KG1 (cell line): ENCODE measurements at regions not wholly inside any gene's neighbourhood (a gene's known extent, or its start where the extent isn't known, plus 50 kb on each side); places are given as distances from the start of the nearest gene placed in this dataset.
A peak's percentile ranks its signal among the peaks of the same experiment; 100 is the strongest.
"Not testable (repeated sequence)": the region's sequence is repeated elsewhere in the genome, so short reads cannot be mapped to it uniquely, and the experiment has no call there.

ENCODE experiments used
- DNase-seq: peaks from one replicate; lab custom pipeline; 2025; lab: John Stamatoyannopoulos, UW

DNA sequence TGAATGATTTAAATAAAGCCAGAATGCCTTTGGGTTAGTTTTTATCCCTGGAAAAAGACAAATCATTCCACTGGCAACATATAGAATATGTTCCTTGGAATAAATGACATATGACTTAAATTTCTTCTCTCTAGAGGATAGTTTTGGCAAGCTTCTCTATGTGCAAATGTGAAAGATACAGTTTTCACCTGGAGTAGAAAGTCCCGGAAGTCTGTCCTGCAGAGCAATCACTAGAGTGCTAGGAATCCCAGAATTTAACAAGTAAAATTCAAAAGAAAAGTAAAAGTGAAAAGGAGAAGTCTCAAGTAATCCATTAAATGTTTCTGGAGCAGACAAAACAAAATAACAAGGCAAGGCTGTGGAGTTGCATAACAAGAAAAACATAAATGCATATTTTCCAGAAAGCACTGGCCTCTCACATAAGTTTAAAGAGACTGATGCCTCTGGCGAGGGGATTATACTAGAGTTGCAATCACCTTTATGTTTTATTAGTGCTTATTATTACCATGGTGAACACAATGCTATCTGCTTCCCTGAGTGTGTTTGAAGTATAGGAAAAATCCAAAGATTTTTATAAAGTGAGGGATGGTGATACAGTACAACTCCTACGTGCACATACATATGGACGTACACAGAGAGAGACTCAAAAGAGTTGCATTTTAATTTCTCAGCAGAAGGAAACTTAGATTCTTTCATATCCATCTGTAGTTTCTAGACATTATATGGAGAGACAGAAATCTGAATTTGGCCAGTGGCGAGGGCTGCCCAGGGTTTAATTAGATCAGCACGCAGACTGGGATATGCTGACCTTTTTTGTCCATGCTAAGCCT, 188.3 kb upstream of the ANKRD55 start:
- DNase-seq, result no peak

DNA sequence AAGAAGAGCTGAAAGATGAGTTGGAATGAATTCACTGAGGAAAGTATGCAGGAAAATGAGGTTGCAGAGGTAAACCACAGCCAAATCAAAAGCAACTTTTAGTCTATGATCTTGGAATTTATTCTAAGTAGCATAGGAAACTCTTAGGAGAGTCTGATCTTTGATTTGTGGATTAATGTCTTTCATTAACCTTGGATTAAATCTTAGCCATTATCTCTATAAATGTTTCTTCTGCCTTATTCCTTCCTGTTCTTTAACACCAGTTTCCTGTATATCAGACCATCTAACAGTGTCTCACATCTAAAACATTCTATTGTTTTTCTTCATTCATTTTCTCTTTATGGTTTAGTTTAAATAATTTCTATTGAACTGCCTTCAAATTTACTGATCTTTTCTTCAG, 187.2 kb upstream of the ANKRD55 start:
- no peak for DNase-seq

DNA sequence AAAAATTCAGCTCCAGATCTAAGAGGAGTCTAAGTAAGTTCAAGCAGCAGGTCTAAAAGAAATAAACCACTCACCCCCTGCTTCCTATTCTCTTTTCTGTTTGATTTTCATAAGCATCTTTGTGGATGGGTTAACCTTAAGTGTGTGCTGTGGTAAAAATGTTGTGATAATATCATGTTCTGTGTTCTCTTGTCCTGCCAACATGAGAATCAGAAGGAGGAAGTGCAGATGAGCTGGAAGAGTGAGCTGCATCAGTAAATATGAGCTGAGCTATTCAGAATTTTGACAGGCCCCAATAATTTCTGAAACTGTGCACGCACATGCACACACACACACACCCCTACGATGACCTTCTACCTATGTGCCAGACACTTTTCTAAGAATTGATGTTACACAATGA, 186.5 kb upstream of the ANKRD55 start:
- no peak for DNase-seq

DNA sequence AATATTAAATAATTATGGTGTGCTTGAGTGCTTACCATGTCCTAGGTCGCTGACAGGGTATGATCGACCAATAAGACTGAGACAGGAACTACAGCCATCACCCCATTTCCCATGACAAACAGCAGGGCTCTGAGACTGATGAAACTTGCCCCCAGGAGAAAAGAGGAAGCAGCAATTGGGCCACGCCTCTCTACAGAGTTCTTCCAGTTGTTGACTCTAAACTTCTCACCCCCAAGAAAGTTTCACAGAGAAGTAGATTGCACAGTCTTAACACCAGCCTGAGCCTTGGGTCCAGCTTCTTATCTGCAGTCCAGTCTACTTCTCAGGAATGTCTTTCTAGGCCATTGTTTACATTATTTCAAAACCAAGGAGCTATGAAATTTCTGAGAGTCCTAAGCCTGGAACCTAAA, 182.2 kb upstream of the ANKRD55 start:
- peak; percentile 63 for DNase-seq

DNA sequence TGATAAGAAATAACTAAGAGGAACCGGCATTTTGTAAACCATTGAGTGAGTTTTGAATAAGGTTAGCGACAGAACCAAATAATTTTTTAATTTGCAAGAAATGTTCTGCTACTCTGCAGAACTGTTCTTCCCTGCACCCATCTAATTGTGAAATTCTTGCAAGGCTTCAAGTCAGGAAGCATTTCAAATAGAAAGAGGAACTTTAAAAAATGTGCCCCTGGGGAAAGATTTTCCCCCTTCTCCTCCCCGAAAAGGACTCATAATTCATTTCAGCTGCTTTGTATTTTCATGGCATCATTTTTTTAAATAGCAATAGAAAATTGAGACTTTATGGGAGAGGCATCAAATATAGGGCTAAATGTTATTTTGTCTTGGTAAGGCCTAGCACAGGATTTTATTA, 180.9 kb upstream of the ANKRD55 start:
- peak; percentile 33 for DNase-seq

- DNase-seq, result no peak
Observed at GRCh38 chr5:56413546-56413945, 180.4 kb upstream of the ANKRD55 start.

DNA sequence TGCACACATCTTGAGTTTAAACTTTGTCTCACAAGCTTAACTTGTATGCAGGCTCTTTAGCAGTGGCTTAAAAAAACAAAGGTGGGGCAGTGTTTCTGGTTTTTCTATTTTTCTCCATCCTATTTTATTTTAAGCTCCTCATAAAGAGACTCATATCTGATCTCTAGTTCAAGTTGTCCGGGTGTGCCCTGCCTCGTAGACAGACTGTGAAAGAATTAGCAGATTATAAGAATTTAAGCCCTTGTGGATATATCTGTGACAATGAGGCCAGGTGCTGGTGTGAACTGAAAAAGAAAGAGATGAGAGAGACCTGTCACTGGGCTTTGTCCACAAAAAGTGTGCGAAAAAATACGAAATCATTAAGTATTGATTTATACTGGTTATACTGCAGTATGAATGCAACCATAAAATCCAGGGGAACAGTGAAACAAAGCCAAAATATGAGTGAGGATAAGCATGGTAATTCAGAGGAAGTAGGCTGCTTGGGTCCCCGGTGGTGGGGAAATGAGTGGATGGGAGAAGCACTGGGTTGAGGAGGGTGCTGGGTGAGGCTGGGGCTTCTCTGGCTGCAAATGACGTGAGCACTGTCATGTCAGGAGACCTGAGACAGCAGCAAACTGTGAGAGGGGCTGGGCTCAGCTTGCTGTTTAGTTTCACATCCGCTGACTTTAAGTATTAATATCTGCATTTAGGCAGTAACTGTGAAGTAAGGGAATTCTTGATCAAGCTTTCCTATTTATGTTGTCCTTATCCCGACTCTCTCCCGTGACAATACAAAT, 179.7 kb upstream of the ANKRD55 start:
- no peak for DNase-seq

GRCh38 chr5:56410696-56411095, 177.6 kb upstream of the ANKRD55 start:
- no peak for DNase-seq

DNA sequence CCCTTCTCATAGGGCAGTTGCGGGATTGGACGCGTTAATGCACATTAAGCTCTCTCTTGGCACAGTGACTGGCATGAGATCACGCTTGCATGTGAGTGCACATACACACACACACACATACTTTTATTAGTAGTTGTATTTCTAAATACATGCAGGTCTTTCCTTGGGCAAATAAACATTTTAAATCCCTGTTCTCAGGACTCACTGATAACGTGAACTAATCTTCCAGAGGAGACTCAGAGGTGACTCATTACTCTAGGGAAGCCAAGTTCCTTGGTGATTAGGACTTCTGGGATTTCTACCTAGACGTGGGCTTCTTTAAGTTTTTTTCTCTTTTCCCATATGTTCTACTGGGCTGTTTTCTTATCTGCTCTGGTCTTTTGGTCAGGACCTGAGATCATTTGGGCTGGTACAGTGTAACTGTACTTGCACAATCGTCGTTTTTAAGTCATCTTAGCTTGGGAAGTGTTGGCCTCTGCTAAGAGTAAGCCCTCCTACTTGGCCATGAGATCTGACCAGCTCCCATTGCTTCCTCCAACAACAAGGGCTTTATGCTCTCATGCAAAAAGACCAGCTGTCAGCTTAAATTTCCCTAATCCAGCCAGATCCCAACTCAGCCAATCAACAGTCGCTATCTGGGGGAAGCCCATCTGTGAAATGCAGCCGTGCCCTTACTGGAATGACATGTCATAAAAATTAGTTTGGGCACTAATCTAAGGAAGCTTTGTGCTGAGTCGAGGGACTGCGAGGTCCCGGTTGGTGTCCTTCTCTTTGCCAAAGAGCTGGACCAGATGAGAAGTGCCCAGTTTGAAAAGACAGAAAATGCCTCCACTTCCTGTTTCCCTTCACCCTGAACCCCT, 176.4 kb upstream of the ANKRD55 start:
- no peak for DNase-seq

GRCh38 chr5:56406838-56407237, 173.7 kb upstream of the ANKRD55 start:
- no peak for DNase-seq

DNA sequence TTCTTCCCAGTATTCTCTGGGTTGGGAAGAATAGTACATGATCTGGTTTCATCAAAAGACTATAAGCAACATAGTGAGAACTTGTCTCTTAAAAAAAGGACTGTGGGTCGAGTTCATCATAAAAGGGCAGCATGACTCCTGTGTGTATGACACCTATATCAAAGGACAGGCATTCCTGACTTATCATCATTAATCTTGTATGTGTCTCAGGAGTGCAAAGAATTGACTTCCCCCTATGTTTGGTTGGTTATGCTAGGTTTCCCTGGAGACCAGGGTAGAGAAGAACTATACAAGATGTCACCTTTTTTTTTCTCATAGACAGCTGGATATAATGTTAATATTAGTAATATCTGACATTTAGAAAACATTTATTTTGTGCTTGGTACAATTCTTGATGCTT, 173.1 kb upstream of the ANKRD55 start:
- no peak for DNase-seq

- DNase-seq, result no peak
Observed at GRCh38 chr5:56405116-56405908, 172.2 kb upstream of the ANKRD55 start.

DNA sequence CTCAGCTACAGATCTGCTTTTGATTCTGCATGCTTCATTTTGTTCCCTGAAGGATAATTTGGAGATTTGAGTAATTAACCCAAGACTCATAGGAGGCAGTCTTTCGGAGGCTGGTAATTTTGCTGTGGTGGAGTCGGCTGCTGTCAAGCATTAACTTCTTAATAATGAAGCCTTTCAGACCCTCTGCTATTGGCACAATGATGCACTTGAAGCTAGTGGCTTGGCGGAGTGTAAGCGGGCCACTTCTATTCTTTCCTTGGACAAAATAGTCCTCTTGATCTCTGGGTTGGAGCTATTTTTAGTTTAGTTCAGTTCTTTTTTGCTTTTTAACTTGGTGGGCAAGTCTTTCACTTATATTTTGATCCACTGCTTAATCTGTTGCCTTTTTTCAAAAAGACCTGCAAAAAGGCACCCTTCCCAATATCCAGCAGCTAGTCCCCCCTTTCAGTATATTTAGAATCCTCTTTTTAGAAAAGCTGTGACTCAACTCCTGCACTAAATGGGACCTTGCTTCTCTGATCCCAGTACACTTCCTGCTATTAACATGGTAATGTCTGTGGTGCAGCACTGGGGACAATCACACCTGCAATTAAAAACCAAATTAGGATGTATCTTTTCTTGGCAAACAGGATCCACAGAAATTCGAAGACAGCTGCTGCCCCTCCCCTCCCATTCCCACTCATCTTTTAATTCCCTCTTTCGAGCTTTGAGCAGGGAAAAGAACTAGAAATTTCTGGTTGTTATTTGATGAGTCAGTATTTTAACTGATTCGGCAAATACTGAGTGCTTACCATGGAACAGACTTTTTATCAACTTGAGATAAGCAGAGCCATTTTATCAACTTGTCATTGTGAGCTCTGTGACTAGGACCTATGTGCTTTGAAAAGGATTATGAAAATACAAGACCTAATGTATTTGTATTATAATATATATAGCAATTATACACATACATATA, 169.4 kb upstream of the ANKRD55 start:
- DNase-seq, result no peak

DNA sequence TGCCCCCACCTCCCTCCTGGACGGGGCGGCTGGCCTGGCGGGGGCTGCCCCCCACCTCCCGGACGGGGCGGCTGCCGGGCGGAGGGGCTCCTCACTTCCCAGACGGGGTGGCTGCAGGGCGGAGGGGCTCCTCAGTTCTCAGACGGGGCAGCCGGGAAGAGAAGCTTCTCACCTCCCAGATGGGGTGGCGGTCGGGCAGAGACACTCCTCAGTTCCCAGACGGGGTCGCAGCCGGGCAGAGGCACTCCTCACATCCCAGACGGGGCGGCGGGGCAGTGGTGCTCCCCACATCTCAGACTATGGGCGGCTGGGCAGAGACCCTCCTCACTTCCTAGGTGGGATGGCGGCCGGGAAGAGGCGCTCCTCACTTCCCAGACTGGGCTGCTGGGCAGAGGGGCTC, 164.7 kb upstream of the ANKRD55 start:
- not testable (repeated sequence) for DNase-seq

- DNase-seq, result no peak
Observed at GRCh38 chr5:56396634-56397033, 163.5 kb upstream of the ANKRD55 start.

DNA sequence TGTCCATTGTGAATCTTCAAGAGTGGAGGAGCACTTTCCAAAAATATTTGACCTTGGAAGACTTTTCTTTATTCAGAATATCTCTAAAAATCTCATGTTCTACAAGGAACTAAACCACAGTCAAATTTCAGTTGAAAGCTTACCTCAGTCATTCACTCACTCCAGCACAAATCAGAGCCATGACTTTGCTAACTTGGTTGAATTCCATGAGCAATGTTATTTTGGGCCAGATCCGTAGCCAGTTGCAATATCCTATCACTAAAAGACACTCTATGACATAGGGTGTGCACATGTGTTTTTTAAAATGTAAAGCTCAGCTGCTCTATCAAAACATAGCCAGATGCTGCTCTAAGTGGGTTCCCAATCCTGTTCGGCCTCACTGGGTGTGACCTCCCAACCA, 156.1 kb upstream of the ANKRD55 start:
- no peak for DNase-seq

DNA sequence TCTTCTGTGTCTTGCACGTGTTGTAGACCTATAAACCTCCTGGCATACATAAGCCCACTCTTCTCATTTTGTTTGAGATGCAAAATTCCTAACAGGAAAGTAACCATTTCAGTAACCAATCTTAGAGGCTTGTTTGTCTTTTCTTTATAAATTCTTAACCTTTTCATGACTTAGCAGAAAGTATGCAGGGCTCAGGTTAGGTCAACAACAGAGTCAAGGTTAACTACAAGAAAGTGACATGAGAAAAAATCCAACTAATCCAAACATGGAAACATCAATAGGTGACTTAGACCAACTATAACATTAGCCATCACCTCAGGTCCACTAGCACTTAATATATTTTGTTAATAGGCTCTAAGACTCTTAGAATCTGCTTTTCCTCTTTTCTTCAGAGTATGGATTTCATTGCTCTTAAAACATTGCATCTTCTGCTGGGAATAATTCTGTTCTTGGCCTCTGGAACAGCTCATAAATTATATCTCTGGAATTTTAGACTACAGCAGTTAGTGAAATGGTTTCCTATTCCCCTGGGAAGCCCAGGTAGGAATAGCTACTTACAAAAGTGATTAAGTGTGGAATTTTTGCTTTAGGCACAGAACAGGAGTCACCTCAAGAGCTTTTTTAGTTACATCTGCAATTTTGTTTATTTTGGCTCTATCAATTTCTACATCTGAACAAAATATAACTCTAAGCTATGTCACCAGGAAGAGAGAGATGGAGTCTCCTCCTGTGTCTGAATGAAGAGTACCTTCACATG, 155.3 kb upstream of the ANKRD55 start:
- DNase-seq, result no peak

- DNase-seq, result no peak
Observed at GRCh38 chr5:56386046-56386445, 152.9 kb upstream of the ANKRD55 start.

GRCh38 chr5:56384186-56384585, 151.1 kb upstream of the ANKRD55 start:
- DNase-seq, result no peak

DNA sequence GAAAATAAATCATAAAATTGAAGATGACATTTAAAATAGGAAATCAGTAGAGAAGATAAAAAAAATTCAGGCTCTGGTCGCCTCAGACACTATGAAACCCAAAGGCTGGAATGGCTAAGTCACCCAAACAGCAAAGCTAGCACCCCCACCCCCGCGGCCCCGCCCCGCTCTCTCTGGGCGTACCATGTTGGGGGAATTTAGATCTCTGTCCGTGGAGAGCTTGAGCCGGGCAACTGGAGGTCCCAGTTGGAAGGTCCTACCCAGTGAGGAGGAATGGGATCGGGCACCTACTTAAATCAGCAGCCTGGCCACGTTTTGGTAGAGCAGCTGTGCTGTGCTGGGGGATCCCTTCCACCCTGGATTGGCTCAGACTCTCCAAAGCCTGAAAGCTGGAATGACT, 150.6 kb upstream of the ANKRD55 start:
- DNase-seq, result no peak
